ENCODE measurements at regions not wholly inside any gene's neighbourhood (a gene's known extent, or its start where the extent isn't known, plus 50 kb on each side); places are given as distances from the start of the nearest gene placed in this dataset.
"Not testable (repeated sequence)": the region's sequence is repeated elsewhere in the genome, so short reads cannot be mapped to it uniquely, and the experiment has no call there.

DNA sequence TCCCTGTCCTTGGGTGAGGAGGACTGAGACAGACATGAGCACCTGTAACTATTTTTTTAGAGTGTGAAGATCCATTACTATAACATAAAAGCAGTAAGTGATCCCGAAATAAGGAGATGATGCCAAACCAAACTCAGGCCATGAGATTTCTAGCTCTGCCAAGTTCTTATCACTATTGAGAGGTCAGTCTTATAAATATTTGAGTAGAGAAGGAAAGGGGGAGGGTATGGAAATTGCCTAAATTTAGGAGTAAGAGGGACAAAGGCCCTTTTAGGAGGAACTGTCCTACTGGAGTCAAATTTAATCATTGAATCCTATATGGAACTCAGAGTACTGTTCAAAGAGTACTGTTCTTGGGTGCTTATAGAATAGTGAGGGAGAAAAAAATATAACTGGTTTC is 326.9 kb upstream of the NAALADL2 start:
- H3K4me1 Mint-ChIP-seq: no peaks in the 10 kb centered on the region
- H3K4me3 Mint-ChIP-seq: no peak overlapping the region
- peaks cover 2% of the 10 kb centered on the region for H3K9me3 Mint-ChIP-seq
- no peak overlapping the region for H3K27ac Mint-ChIP-seq
- no peaks in the 10 kb centered on the region for H3K27me3 Mint-ChIP-seq
- no peak for DNase-seq
- H3K36me3 Mint-ChIP-seq: no peaks in the 10 kb centered on the region

DNA sequence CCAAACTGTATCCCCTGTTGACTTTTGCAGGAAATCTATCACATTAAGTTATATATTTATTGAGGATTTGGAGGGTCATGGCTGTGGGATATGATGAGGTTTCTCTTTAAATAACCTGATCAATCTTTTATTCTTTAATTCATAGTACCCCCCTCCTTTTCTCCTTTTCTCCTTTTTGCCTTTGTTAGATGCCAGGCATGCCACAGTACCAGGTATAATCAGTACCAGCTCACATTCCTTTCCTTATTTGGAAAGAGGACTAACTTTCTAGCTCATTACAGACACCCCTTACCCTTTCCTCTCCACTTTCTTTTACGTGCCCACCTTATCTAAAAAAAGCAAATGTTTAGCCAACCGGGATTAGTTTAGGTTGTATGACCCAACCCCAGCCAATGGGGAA is 326.4 kb upstream of the NAALADL2 start:
- H3K4me3 Mint-ChIP-seq: no peak overlapping the region
- H3K27me3 Mint-ChIP-seq: no peaks in the 10 kb centered on the region
- H3K4me1 Mint-ChIP-seq: no peaks in the 10 kb centered on the region
- DNase-seq: no peak
- peaks cover 4% of the 10 kb centered on the region for H3K9me3 Mint-ChIP-seq
- H3K27ac Mint-ChIP-seq: no peak overlapping the region
- H3K36me3 Mint-ChIP-seq: no peaks in the 10 kb centered on the region

DNA sequence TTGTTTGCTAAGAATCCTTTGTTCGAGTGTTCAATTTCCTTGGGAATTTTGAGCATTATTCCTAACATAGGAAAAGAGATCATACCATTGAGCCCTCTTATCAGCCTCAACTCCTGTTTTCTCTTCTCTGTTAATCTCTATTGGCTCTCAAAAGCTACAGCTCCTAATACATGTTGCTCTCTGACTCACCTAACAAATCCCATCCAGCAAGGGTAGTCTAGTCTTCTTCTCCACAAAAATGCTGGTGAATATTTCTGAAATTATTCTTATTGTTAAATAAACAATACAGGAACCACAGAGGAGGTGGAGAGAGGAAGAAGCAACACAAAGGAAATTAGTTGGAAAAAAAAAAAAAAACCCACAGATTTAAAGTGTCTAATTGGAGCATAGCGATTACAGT is 325.8 kb upstream of the NAALADL2 start:
- no peak overlapping the region for H3K27ac Mint-ChIP-seq
- H3K36me3 Mint-ChIP-seq: no peaks in the 10 kb centered on the region
- H3K4me3 Mint-ChIP-seq: no peak overlapping the region
- no peaks in the 10 kb centered on the region for H3K4me1 Mint-ChIP-seq
- H3K27me3 Mint-ChIP-seq: no peaks in the 10 kb centered on the region
- peaks cover 4% of the 10 kb centered on the region for H3K9me3 Mint-ChIP-seq
- DNase-seq: no peak

DNA sequence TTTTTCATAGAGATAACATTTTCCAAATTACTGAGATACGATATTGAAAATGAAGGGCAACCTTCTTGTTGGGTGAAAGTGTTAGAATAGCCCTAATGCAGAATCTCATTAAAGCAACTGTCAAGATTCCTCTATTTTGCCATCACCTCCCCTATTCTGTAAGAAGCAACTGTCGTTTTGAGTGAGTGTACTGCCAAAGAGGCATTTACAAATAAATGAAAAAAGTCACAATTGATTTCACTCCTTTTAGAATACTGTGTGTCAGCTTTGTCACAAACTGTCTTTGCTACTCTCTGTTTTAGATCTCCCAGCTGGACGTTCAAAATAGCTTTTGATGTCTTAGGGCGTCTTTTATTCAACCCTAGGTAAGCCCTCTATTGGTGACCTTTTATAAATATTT is 322.8 kb upstream of the NAALADL2 start:
- H3K27me3 Mint-ChIP-seq: no peaks in the 10 kb centered on the region
- no peaks in the 10 kb centered on the region for H3K4me1 Mint-ChIP-seq
- no peak overlapping the region for H3K27ac Mint-ChIP-seq
- H3K9me3 Mint-ChIP-seq: peaks cover 2% of the 10 kb centered on the region
- DNase-seq: no peak
- H3K36me3 Mint-ChIP-seq: no peaks in the 10 kb centered on the region
- H3K4me3 Mint-ChIP-seq: no peak overlapping the region

DNA sequence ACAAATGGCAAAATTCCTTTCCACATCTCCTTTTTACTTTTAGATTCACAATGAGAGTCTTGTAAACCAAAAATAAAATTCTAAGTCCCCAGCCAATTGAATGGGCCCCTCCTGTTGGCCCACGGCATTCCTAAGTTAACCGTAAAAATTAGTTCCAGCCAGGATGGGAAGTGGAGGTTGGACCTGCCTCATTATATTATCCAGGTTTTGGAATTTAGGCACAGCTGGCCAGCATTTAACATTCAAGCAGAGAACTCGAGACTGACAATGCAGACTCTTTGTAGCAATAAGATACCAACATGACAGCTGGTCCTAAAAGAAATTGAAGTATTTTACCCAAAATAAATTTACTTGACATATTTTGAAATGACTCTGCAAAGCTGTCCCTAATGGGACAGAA is 321.0 kb upstream of the NAALADL2 start:
- no peak for DNase-seq
- Mint-ChIP-seq H3K9me3 (peaks cover 2% of the 10 kb centered on the region), H3K4me1 (no peaks in the 10 kb centered on the region), H3K27me3 (no peaks in the 10 kb centered on the region), H3K36me3 (no peaks in the 10 kb centered on the region), H3K27ac (no peak overlapping the region), H3K4me3 (no peak overlapping the region)

DNA sequence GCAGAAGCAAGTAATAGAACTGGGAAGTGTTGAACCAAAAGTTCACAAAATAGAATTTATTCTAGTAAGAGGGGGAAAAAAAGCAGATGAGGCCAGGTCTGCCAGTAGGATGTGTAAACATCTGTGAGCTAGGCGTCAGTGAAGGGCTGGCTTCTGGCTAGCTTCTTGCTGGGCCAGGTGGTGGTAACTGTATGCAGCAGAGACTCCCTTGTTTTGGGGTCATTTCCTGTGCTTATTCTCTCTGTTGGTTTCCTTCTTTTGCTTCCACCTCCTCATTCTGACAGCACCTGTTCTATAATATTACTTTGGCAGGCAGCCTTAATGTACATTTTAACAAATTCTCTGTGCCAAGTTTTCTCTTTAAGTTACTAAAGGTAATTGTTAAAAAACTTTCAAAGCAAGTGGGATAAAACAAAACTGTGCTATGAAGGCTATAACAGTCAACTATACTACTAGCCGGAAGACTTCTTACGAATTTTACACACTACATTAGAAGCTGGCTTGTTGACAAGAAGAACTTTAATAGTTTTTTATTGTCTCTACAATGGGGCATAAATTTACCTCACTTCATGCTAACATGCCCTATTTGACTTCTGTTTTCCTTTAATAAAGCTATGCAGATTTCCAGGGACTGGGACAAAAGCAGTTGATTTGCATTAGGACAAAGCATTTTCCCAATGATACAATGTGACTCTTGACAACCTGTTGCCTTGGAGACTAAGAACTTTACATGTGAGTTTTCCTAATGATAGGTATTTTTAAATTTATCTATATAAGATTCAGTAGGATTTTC is 318.8 kb upstream of the NAALADL2 start:
- no peak overlapping the region for H3K27ac Mint-ChIP-seq
- DNase-seq: no peak
- no peak overlapping the region for H3K4me3 Mint-ChIP-seq
- no peaks in the 10 kb centered on the region for H3K4me1 Mint-ChIP-seq
- H3K9me3 Mint-ChIP-seq: peaks cover 2% of the 10 kb centered on the region
- H3K36me3 Mint-ChIP-seq: no peaks in the 10 kb centered on the region
- no peaks in the 10 kb centered on the region for H3K27me3 Mint-ChIP-seq

DNA sequence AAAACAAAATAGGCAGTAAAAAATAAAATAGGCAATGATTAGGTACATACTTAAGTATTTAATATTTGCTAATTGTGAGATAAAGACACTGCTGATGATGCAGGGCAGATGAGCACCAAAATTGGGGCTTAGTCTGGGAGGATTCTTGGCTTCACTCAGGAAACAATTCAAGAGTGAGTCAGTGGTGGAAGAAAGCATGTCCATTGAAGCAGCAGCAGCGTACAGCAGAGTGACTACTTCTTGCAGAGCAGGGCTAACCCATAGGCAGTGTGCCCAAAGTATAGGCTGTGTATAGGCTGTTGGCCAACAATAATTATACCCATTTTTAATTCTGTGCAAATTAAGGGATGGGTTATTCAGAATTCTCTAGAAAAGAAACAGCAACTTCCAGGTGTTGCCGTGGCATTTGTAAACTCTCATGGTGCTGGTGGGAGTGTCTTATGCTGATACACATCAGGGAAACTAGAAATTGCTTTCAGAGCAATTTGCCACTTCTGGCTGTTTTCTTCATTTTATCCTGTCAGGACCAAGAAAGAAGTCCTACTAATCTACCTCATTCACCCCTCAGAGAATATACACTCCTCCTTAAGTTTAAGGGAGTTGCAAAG is 317.3 kb upstream of the NAALADL2 start:
- Mint-ChIP-seq H3K9me3 (peaks cover 2% of the 10 kb centered on the region), H3K4me1 (no peaks in the 10 kb centered on the region), H3K4me3 (no peak overlapping the region), H3K27ac (no peak overlapping the region), H3K36me3 (no peaks in the 10 kb centered on the region), H3K27me3 (no peaks in the 10 kb centered on the region)
- DNase-seq: no peak

DNA sequence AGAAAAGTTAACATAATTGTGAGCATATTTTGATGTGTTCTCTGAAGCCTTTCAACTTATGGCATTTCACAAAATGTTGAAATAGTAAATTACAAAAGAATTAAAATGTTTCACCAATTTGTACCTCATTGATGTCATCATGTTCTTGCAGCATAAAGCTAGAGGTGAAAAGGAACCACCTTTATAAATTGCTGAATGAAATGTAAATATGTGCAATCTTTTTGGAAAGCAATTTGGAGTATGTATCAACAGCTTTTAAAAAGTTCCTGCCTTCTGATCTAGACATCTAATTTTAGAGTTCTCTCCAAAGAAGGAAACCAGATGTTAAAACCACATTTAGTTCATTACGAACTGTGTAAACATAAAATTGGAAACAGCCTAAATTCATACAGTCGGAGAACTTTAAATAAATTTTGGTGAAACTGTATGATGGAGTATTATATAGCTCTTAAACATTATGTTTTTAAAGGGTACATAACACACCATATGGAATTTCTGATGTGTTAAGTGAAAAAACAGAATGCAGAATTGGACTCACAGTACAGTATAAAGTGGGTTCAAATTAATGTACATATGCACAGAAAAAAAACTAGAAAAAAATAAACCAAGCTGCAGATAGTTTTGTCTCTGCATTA is 311.2 kb upstream of the NAALADL2 start:
- H3K27ac Mint-ChIP-seq: no peak overlapping the region
- no peaks in the 10 kb centered on the region for H3K27me3 Mint-ChIP-seq
- no peaks in the 10 kb centered on the region for H3K9me3 Mint-ChIP-seq
- no peaks in the 10 kb centered on the region for H3K4me1 Mint-ChIP-seq
- H3K36me3 Mint-ChIP-seq: no peaks in the 10 kb centered on the region
- H3K4me3 Mint-ChIP-seq: no peak overlapping the region
- no peak for DNase-seq

DNA sequence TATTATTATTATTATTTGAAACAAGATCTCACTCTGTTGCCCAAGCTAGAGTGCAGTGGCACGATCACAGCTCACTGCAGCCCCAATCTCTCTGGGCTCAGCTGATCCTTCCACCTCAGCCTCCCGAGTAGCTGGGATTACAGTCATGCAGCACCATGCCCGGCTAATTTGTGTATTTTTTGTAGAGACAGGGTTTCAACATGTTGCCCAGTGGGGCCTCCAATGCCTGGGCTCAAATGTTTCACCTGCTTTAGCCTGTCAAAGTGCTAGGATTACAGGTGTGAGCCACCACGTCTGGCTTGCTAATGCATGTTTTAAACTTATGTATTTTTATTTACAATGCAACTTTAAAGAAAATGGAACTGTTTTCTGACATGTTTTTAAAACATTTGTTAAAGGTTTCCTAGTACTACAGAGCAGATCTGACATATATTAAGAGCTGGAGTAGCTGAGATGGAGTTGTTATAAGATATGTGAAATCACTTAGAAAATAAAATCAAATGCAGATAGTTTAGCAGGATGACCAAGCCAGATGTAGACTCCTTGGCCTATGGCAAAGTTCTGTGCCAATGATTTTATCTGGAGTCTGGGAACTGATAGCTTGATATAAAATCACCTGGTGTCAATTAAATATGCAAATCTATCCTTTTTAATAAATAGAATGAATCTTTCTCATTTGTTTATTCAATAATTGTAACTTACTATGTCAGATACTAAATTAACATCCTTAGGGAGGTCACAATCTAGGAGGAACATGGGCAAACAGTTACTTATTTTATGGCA is 310.1 kb upstream of the NAALADL2 start:
- Mint-ChIP-seq H3K27ac (no peak overlapping the region), H3K9me3 (no peaks in the 10 kb centered on the region), H3K4me1 (no peaks in the 10 kb centered on the region), H3K4me3 (no peak overlapping the region), H3K27me3 (no peaks in the 10 kb centered on the region), H3K36me3 (no peaks in the 10 kb centered on the region)
- DNase-seq: no peak

DNA sequence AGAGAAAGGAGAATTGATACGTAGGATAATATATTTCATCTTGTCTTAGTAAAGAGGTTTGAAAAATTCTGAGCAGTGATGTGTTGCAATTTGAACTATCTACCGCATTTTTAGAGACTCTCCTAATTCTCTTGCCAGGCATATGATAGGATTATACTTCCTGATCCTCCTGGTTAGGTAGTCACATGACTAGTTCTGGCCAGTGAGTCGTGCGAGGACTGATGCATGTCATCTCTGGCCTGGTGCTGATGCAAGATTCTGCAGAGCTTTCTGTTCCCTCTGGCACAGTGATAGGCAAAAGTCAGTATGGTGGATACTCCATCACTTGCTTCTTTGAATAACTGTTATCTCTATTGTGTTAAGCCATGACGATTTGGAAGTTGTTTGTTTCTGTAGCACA is 277.6 kb upstream of the NAALADL2 start:
- no peak for DNase-seq
- H3K27ac Mint-ChIP-seq: no peak overlapping the region
- no peak overlapping the region for H3K4me3 Mint-ChIP-seq
- no peaks in the 10 kb centered on the region for H3K9me3 Mint-ChIP-seq
- no peaks in the 10 kb centered on the region for H3K27me3 Mint-ChIP-seq
- no peaks in the 10 kb centered on the region for H3K36me3 Mint-ChIP-seq
- H3K4me1 Mint-ChIP-seq: no peaks in the 10 kb centered on the region

DNA sequence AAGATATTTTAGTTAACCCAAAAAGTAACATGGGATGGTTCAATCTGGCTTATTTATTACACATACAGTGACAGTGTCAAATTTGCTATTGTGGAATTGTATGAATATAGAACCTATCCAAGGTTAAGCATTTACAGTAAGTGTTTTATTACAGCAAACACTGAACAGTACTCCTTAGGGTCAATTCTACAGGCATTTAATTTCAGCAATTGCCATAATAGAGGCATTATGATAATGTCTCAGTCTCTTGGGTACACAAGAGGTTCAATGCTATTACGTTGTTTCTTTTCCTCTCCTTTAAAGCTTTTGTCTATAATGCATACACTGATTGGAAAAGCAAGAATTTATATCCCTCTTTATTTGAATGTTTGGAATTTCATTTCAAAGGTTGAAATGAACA is 275.7 kb upstream of the NAALADL2 start:
- Mint-ChIP-seq H3K27ac (no peak overlapping the region), H3K9me3 (peaks cover 3% of the 10 kb centered on the region), H3K36me3 (no peaks in the 10 kb centered on the region), H3K4me1 (no peaks in the 10 kb centered on the region), H3K4me3 (no peak overlapping the region), H3K27me3 (no peaks in the 10 kb centered on the region)
- DNase-seq: no peak

DNA sequence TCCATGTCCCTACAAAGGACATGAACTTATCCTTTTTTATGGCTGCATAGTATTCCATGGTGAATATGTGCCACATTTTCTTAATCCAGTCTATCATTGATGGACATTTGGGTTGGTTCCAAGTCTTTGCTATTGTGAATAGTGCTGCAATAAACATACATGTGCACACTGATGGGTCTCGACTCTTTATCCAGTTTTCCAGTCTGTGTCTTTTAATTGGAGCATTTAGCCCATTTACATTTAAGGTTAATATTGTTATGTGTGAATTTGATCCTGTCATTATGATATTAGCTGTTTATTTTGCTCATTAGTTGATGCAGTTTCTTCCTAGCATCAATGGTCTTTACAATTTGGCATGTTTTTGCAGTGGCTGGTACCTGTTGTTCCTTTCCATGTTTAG is 272.0 kb upstream of the NAALADL2 start:
- H3K36me3 Mint-ChIP-seq, H3K4me3 Mint-ChIP-seq, H3K27me3 Mint-ChIP-seq, H3K9me3 Mint-ChIP-seq, H3K4me1 Mint-ChIP-seq, DNase-seq, H3K27ac Mint-ChIP-seq: not testable (repeated sequence)

DNA sequence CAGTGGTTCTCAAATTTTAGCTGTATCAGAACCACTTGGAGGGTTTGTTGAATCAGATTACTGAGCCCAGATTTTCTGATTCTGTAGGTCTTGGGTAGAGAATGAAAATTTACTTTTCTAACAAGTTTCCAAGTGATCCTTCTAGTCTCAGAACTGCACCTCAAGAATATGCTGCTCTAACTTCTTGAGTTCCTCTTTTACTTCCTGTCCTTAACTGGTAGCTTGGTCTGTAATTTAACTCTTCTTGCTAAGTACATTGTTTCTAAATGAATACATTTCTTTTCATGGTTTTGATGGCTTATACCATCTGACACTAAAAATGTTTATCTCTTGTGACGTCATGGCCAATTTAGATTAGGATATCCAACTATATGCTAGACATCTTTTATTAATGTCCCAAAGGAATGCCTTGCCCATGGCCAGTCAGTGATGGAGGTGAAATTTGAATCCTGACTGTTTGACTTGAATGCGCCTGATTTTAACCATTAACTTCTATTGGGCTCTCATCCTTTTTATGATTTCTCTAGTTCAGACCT is 262.6 kb upstream of the NAALADL2 start:
- H3K4me1 Mint-ChIP-seq: no peaks in the 10 kb centered on the region
- H3K4me3 Mint-ChIP-seq: no peak overlapping the region
- H3K9me3 Mint-ChIP-seq: no peaks in the 10 kb centered on the region
- H3K27ac Mint-ChIP-seq: no peak overlapping the region
- DNase-seq: no peak
- no peaks in the 10 kb centered on the region for H3K36me3 Mint-ChIP-seq
- no peaks in the 10 kb centered on the region for H3K27me3 Mint-ChIP-seq

DNA sequence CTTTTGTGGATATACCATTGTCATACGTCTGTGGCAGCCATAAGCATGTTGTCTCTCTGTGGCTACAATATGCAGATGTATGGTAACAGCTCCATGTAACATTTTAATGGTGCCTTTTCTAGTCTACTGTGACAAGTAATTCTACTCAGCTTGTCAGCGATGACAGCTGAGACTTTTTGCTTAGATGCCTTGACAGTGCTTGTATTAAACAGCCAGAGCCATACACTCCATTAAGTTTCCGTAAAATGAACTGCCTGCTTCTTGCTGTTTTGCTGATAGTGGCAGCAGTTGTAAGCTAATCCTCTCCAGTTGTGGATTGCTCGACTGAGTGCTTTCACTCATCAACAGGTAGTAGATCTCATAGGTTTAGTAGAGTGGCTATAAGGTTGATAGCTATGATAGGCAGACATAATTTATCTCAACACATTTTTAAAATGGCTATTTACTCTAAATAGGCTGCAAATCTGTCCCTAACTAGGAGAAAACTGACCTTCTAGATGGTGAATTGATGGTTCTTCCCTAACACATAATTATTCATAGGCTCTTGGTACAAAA is 260.2 kb upstream of the NAALADL2 start:
- H3K4me3 Mint-ChIP-seq: no peak overlapping the region

DNA sequence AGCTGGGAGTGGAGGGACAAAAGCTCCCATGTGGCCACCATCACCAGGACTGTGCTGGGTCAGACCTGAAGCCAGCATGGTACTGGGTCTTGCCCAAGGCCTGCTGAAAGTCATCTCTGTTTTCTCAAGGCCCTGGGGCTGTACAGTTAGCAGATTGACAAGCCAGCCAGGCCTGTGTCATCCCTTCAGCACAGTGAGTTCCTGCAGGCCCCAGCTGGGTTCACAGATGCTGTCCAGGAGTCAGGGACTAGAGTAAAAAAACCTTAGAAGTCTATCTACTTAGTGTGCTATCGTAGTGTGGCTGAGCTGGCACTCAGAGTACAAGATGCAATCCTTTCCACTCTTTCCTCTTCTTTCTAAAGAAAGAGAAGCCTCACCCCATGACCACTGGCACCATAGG is 246.0 kb upstream of the NAALADL2 start:
- DNase-seq: no peak
- H3K36me3 Mint-ChIP-seq: no peaks in the 10 kb centered on the region
- no peak overlapping the region for H3K27ac Mint-ChIP-seq
- H3K9me3 Mint-ChIP-seq: peaks cover 2% of the 10 kb centered on the region
- H3K4me3 Mint-ChIP-seq: no peak overlapping the region
- no peaks in the 10 kb centered on the region for H3K4me1 Mint-ChIP-seq
- H3K27me3 Mint-ChIP-seq: no peaks in the 10 kb centered on the region

More for the DNA sequence above, 260.2 kb upstream of the NAALADL2 start:
- Mint-ChIP-seq H3K27ac (no peak overlapping the region), H3K9me3 (no peaks in the 10 kb centered on the region), H3K4me1 (no peaks in the 10 kb centered on the region), H3K36me3 (no peaks in the 10 kb centered on the region), H3K27me3 (no peaks in the 10 kb centered on the region)
- no peak for DNase-seq

All from activated naive CD8-positive, alpha-beta T cell treated with anti-CD3 and anti-CD28 coated beads for 36 hours (primary cell).